ENCODE measurements at regions not wholly inside any gene's neighbourhood (a gene's known extent, or its start where the extent isn't known, plus 50 kb on each side); places are given as distances from the start of the nearest gene placed in this dataset.

- POLR2A ChIA-PET, result no interaction called here
These were observed 268.4 kb upstream of the NEBL start for GRCh38 chr10:21165489-21165888.

GRCh38 chr10:21164687-21165086 lies 267.6 kb upstream of the NEBL start:
- Mint-ChIP-seq H3K4me3 (no peak overlapping the region), H3K9me3 (ENCODE audit: insufficient read depth) (no peaks in the 10 kb centered on the region), H3K27ac (no peak overlapping the region), H3K4me1 (ENCODE audit: low read depth) (no peaks in the 10 kb centered on the region), H3K36me3 (ENCODE audit: low read depth) (no peaks in the 10 kb centered on the region), H3K27me3 (ENCODE audit: low read depth) (no peaks in the 10 kb centered on the region)
- DNase-seq, result no peak
- ChIA-PET CTCF (no interaction called here), POLR2A (no interaction called here)
- ATAC-seq, result no peak

More at GRCh38 chr10:21165489-21165888, 268.4 kb upstream of the NEBL start:
- DNase-seq (no peak), ATAC-seq (no peak)
- H3K4me3 Mint-ChIP-seq, result no peak overlapping the region
- H3K27me3 Mint-ChIP-seq (ENCODE audit: low read depth), result no peaks in the 10 kb centered on the region
- H3K4me1 Mint-ChIP-seq (ENCODE audit: low read depth), result no peaks in the 10 kb centered on the region
- H3K36me3 Mint-ChIP-seq (ENCODE audit: low read depth), result no peaks in the 10 kb centered on the region
- H3K27ac Mint-ChIP-seq, result no peak overlapping the region
- CTCF ChIA-PET, result no interaction called here
- no peaks in the 10 kb centered on the region for H3K9me3 Mint-ChIP-seq (ENCODE audit: insufficient read depth)

- Mint-ChIP-seq H3K4me3 (no peak overlapping the region), H3K36me3 (ENCODE audit: low read depth) (no peaks in the 10 kb centered on the region), H3K4me1 (ENCODE audit: low read depth) (no peaks in the 10 kb centered on the region), H3K27ac (no peak overlapping the region), H3K27me3 (ENCODE audit: low read depth) (peaks cover 4% of the 10 kb centered on the region), H3K9me3 (ENCODE audit: insufficient read depth) (no peaks in the 10 kb centered on the region)
- POLR2A ChIA-PET, result no interaction called here
- ATAC-seq (no peak), DNase-seq (no peak)
- CTCF ChIA-PET, result no interaction called here
These were observed 265.8 kb upstream of the NEBL start for GRCh38 chr10:21162948-21163347.

- no peak for DNase-seq
- no peak for ATAC-seq
- Mint-ChIP-seq H3K4me3 (no peak overlapping the region), H3K4me1 (ENCODE audit: low read depth) (no peaks in the 10 kb centered on the region), H3K27me3 (ENCODE audit: low read depth) (peaks cover 7% of the 10 kb centered on the region), H3K36me3 (ENCODE audit: low read depth) (no peaks in the 10 kb centered on the region), H3K9me3 (ENCODE audit: insufficient read depth) (no peaks in the 10 kb centered on the region), H3K27ac (no peak overlapping the region)
- ChIA-PET CTCF (no interaction called here), POLR2A (no interaction called here)
These were observed 264.5 kb upstream of the NEBL start for GRCh38 chr10:21161647-21162046.

- Mint-ChIP-seq H3K27me3 (ENCODE audit: low read depth) (peaks cover 7% of the 10 kb centered on the region), H3K27ac (no peak overlapping the region), H3K4me3 (no peak overlapping the region), H3K4me1 (ENCODE audit: low read depth) (no peaks in the 10 kb centered on the region), H3K9me3 (ENCODE audit: insufficient read depth) (no peaks in the 10 kb centered on the region), H3K36me3 (ENCODE audit: low read depth) (no peaks in the 10 kb centered on the region)
- ATAC-seq (no peak), DNase-seq (no peak)
- CTCF ChIA-PET, result no interaction called here
- POLR2A ChIA-PET, result no interaction called here
These were observed 264.0 kb upstream of the NEBL start for GRCh38 chr10:21161090-21161625.

- ChIA-PET POLR2A (no interaction called here), CTCF (no interaction called here)
- H3K4me3 Mint-ChIP-seq, result no peak overlapping the region
- H3K27ac Mint-ChIP-seq, result no peak overlapping the region
- no peaks in the 10 kb centered on the region for H3K9me3 Mint-ChIP-seq (ENCODE audit: insufficient read depth)
- no peak for DNase-seq
- ATAC-seq, result no peak
- peaks cover 7% of the 10 kb centered on the region for H3K27me3 Mint-ChIP-seq (ENCODE audit: low read depth)
- no peaks in the 10 kb centered on the region for H3K4me1 Mint-ChIP-seq (ENCODE audit: low read depth)
- H3K36me3 Mint-ChIP-seq (ENCODE audit: low read depth), result no peaks in the 10 kb centered on the region
These were observed 263.0 kb upstream of the NEBL start for GRCh38 chr10:21160116-21160515.

- Mint-ChIP-seq H3K27ac (no peak overlapping the region), H3K4me3 (no peak overlapping the region), H3K27me3 (ENCODE audit: low read depth) (peaks cover 7% of the 10 kb centered on the region), H3K4me1 (ENCODE audit: low read depth) (no peaks in the 10 kb centered on the region), H3K36me3 (ENCODE audit: low read depth) (no peaks in the 10 kb centered on the region), H3K9me3 (ENCODE audit: insufficient read depth) (no peaks in the 10 kb centered on the region)
- ChIA-PET POLR2A (no interaction called here), CTCF (no interaction called here)
- ATAC-seq (no peak), DNase-seq (no peak)
These were observed 262.6 kb upstream of the NEBL start for GRCh38 chr10:21159669-21160068.

- Mint-ChIP-seq H3K27me3 (ENCODE audit: low read depth) (peaks cover 7% of the 10 kb centered on the region), H3K27ac (no peak overlapping the region), H3K9me3 (ENCODE audit: insufficient read depth) (no peaks in the 10 kb centered on the region), H3K4me1 (ENCODE audit: low read depth) (no peaks in the 10 kb centered on the region), H3K36me3 (ENCODE audit: low read depth) (no peaks in the 10 kb centered on the region), H3K4me3 (no peak overlapping the region)
- ATAC-seq (no peak), DNase-seq (no peak)
- CTCF ChIA-PET, result no interaction called here
- POLR2A ChIA-PET, result no interaction called here
These were observed 261.2 kb upstream of the NEBL start for GRCh38 chr10:21158301-21158700.

GRCh38 chr10:21157664-21158063 lies 260.6 kb upstream of the NEBL start:
- no peak overlapping the region for H3K27ac Mint-ChIP-seq
- ChIA-PET POLR2A (no interaction called here), CTCF (no interaction called here)
- ATAC-seq (no peak), DNase-seq (no peak)
- no peak overlapping the region for H3K4me3 Mint-ChIP-seq
- peaks cover 7% of the 10 kb centered on the region for H3K27me3 Mint-ChIP-seq (ENCODE audit: low read depth)
- H3K4me1 Mint-ChIP-seq (ENCODE audit: low read depth), result no peaks in the 10 kb centered on the region
- no peaks in the 10 kb centered on the region for H3K9me3 Mint-ChIP-seq (ENCODE audit: insufficient read depth)
- H3K36me3 Mint-ChIP-seq (ENCODE audit: low read depth), result no peaks in the 10 kb centered on the region

- Mint-ChIP-seq H3K36me3 (ENCODE audit: low read depth) (no peaks in the 10 kb centered on the region), H3K4me3 (no peak overlapping the region), H3K9me3 (ENCODE audit: insufficient read depth) (no peaks in the 10 kb centered on the region), H3K4me1 (ENCODE audit: low read depth) (no peaks in the 10 kb centered on the region), H3K27me3 (ENCODE audit: low read depth) (no peaks in the 10 kb centered on the region), H3K27ac (no peak overlapping the region)
- no peak for DNase-seq
- CTCF ChIA-PET, result no interaction called here
- POLR2A ChIA-PET, result no interaction called here
- no peak for ATAC-seq
These were observed 253.1 kb upstream of the NEBL start for GRCh38 chr10:21150166-21150565.

GRCh38 chr10:21146436-21146789 lies 249.3 kb upstream of the NEBL start:
- DNase-seq (no peak), ATAC-seq (no peak)
- Mint-ChIP-seq H3K4me1 (ENCODE audit: low read depth) (no peaks in the 10 kb centered on the region), H3K9me3 (ENCODE audit: insufficient read depth) (no peaks in the 10 kb centered on the region), H3K36me3 (ENCODE audit: low read depth) (no peaks in the 10 kb centered on the region), H3K4me3 (no peak overlapping the region), H3K27me3 (ENCODE audit: low read depth) (no peaks in the 10 kb centered on the region), H3K27ac (no peak overlapping the region)
- ChIA-PET POLR2A (no interaction called here), CTCF (no interaction called here)

GRCh38 chr10:21145751-21146435 lies 248.8 kb upstream of the NEBL start:
- H3K36me3 Mint-ChIP-seq (ENCODE audit: low read depth), result no peaks in the 10 kb centered on the region
- CTCF ChIA-PET, result no interaction called here
- no peak overlapping the region for H3K27ac Mint-ChIP-seq
- no peak for DNase-seq
- H3K4me1 Mint-ChIP-seq (ENCODE audit: low read depth), result no peaks in the 10 kb centered on the region
- no peaks in the 10 kb centered on the region for H3K9me3 Mint-ChIP-seq (ENCODE audit: insufficient read depth)
- POLR2A ChIA-PET, result no interaction called here
- no peak overlapping the region for H3K4me3 Mint-ChIP-seq
- no peaks in the 10 kb centered on the region for H3K27me3 Mint-ChIP-seq (ENCODE audit: low read depth)
- no peak for ATAC-seq

- Mint-ChIP-seq H3K36me3 (ENCODE audit: low read depth) (no peaks in the 10 kb centered on the region), H3K4me1 (ENCODE audit: low read depth) (no peaks in the 10 kb centered on the region), H3K27me3 (ENCODE audit: low read depth) (no peaks in the 10 kb centered on the region), H3K4me3 (no peak overlapping the region), H3K9me3 (ENCODE audit: insufficient read depth) (no peaks in the 10 kb centered on the region), H3K27ac (no peak overlapping the region)
- CTCF ChIA-PET, result no interaction called here
- POLR2A ChIA-PET, result no interaction called here
- no peak for ATAC-seq
- DNase-seq, result no peak
These were observed 246.9 kb upstream of the NEBL start for GRCh38 chr10:21144047-21144446.

Data from activated CD8-positive, alpha-beta T cell treated with anti-CD3 and anti-CD28 coated beads, Interleukin-2, amount 10 ng/mL, durations not matched to agents 7 days and 5 days (primary cell).